PC-3 (cell line): ENCODE measurements at regions not wholly inside any gene's neighbourhood (a gene's known extent, or its start where the extent isn't known, plus 50 kb on each side); places are given as distances from the start of the nearest gene placed in this dataset.

Experiments used
- CTCF ChIP-seq: fragments of 300-600 bp; sonication (generic); conservative IDR thresholded peaks from 2 replicates; pipeline ENCODE4 v1.5.1; 2017; ENCODE audit warnings: antibody characterized with exemption, low read depth, mild to moderate bottlenecking, low read length
- EZH2 ChIP-seq: fragments of 300-600 bp; sonication (generic); IDR thresholded peaks from one replicate; pipeline ENCODE4 v1.6.1; 2017; ENCODE audit warnings: antibody characterized with exemption, mild to moderate bottlenecking, low read length; ENCODE audit not compliant: unreplicated experiment

GRCh38 chr6:163710532-163711470 lies 296.3 kb downstream of the QKI start:
- TF ChIP-seq CTCF (no peak), EZH2 (no peak)
